ENCODE measurements at regions not wholly inside any gene's neighbourhood (a gene's known extent, or its start where the extent isn't known, plus 50 kb on each side); places are given as distances from the start of the nearest gene placed in this dataset.
A peak's percentile ranks its signal among the peaks of the same experiment; 100 is the strongest.
"Not testable (repeated sequence)": the region's sequence is repeated elsewhere in the genome, so short reads cannot be mapped to it uniquely, and the experiment has no call there.

DNA sequence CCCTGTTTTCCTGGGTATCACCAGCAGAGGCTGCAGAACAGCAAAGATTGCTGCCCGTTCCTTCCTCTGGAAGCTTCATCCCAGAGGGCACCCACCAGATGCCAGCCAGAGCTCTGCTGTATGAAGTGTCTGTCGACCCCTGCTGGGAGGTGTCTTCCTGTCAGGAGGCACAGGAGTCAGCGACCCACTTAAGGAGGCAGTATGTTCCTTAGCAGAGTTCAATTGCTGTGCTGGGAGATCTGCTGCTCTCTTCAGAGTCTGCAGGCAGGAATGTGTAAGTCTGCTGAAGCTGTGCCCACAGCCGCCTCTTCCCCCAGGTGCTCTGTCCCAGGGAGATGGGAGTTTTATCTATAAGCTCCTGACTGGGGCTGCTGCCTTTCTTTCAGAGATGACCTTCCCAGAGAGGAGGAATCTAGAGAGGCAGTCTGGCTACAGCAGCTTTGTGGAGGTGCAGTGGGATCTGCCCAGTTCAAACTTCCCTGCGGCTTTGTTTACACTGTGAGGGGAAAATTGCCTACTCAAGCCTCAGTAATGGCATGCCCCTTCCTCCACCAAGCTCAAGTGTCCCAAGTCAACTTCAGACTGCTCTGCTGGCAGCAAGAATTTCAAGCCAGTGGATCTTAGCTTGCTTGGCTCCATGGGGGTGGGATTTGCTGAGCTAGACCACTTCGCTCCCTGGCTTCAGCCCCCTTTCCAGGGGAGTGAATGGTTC lies 100.6 kb downstream of the TMEM168 start:
- not testable (repeated sequence) for DNase-seq

DNA sequence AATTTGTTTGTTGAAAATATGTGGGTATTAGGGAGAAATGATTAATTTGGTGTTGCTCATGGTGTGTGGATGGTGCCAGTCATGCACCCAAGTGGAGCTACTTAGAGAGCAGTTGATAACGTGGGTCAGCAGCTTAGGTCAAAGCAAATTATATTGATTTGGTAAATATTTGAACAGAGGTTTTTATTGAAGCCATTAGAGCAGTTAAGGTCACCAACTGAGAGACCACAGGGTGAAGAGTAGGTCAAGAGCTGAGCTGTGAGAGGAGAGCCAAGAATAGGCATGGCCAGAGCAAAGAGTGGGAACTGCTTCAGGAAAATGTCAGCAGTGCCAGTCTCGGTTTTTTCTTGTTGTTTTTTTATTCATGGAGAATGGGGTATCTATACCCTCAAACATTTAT lies 97.9 kb downstream of the TMEM168 start:
- peak; percentile 89 for DNase-seq

DNA sequence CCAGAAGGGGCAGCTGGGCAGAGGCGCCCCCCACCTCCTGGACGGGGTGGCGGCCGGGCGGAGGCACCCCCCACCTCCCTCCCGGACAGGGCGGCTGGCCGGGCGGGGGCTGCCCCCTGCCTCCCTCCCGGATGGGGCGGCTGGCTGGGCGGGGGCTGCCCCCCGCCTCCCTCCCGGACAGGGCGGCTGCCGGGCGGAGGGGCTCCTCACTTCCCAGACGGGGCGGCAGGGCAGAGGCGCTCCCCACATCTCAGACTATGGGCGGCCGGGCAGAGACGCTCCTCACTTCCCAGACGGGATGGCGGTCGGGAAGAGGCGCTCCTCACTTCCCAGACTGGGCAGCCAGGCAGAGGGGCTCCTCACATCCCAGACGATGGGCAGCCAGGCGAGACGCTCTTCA lies 93.0 kb downstream of the TMEM168 start:
- DNase-seq, result not testable (repeated sequence)

DNA sequence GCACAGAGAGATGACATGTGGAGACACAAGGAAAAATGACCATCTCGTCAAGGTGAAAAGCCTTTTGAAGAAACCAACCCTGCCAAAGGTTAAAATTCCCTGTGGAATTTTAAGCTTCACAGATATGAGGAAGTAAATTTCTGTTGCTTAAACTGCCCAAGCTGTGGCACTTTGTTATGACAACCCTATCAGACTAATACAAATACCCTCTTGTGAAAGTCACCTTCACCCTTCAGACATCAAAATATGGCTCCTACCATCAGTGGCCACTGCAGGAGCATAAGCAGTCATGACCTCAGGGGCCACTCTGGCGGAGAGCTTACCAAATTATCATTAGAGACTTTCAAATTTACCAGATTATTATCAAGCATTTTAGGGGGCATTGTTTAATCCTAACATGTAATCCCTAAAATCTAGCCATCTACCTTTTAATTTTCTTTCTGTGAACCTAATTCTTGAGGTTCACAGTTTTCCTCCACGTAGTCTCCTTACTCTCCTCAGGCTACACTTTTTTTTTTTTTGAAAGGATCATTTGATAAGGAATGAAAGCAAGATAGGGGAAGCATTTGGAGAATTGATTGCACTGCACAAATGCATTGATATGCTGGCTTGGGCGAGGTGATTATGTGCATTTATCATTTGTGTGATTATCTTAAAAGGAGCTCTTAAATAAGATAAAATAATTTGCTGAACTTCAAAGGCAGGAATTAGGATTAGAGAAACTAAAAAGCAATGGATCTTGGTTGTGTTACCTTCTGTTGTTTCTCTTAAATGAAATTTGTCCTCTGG lies 90.3 kb downstream of the TMEM168 start:
- DNase-seq, result no peak

DNA sequence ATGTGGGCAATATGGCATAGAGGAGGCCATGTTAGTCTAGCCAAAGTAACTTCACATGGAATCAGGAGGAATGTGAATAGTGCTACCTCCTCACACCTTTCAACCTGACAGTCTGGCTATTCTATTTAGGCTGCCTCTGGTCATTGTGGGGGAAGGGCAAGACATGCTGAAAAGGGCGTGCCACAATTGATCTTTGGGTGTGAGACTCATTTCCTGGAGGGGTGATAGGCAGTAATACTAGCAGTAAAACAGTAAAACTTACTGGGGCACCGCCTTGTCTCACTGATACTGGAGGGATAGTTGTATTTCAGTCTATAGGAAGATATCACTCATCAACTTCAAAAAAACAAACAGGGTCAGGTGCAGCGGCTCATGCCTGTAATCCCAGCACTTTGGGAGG lies 88.7 kb downstream of the TMEM168 start:
- DNase-seq, result no peak

DNA sequence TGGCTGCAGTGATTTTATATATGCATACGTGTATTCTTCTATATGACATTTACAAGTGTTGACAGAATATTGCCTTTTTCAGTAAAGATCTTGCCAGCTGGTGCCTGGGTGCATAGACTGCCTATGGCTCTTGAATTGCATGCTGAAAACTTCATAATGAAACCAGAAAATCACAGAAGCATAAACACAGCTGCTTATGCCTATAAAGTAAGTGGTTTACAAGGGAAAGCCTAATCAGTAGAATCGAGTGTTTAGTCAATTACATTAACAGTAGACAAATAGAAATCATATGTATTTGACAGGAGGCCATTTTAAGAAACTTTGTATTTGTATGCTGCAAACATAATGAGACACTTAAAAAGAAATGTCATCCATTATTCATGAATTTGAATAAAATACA lies 82.5 kb downstream of the TMEM168 start:
- peak; percentile 73 for DNase-seq

DNA sequence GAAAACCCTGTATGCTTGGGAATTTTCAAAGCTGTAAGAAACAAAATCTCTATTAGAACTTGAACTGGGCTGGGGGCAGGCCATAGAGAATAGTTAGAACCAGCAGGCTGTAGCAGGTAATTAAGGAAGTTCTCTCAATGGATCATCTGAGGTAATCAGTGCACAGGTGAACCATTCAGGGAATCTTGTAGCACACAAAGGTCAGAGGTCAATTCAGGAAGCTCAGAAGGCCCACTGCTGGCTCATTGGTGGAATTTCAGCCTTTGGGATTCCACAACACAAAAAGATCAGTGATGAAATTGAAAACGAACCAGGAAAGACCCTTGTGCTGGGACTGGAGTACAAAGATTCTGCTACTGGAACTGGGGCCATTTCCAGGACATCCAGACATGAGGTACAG lies 82.0 kb downstream of the TMEM168 start:
- DNase-seq, result no peak
